NCI-H226 (cell line): ENCODE measurements at regions not wholly inside any gene's neighbourhood (a gene's known extent, or its start where the extent isn't known, plus 50 kb on each side); places are given as distances from the start of the nearest gene placed in this dataset.
"Not testable (repeated sequence)": the region's sequence is repeated elsewhere in the genome, so short reads cannot be mapped to it uniquely, and the experiment has no call there.

Experiments
- DNase-seq: peaks from one replicate; pipeline ENCODE4 v3.0.0-alpha.2; 2015

DNA sequence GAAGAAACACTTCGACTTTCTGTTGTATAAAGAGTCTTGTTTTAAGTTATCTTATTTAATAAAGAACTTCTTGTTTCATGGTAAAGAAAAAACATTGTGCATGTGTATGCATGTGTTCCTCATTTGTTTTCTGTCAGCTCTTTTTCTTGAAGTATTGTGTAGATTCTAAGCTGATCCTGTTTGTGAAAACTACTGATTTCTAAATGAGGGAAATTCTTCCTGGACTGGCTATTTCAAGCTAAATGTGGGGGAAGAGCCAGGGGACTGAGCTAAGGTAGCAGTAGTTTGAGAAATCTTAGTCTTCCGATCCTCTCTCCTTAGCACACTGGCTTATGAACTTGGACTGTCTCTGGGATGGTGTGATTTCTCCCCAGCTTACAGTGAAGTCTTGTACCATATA lies 56.4 kb upstream of the RBMS1 start:
- DNase-seq = no peak

DNA sequence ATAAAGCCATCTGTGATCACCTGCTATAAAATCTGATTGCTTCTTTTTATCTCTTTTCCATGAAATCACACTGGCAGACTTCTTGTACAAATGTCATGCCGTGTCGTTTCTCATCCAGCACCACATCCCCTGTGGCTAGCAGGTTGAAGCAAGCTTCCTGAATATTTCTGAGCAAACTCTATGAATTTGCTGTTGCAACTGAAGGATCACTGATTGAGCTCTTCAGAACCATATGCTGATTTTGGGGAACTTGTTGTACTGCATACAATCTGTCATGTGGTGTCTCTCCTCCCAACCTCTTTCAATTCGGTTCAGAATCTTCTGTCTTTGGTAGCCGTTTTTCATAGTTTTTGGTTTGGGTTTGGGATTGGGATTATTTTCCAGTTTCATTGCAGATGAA lies 57.7 kb upstream of the RBMS1 start:
- DNase-seq = no peak

DNA sequence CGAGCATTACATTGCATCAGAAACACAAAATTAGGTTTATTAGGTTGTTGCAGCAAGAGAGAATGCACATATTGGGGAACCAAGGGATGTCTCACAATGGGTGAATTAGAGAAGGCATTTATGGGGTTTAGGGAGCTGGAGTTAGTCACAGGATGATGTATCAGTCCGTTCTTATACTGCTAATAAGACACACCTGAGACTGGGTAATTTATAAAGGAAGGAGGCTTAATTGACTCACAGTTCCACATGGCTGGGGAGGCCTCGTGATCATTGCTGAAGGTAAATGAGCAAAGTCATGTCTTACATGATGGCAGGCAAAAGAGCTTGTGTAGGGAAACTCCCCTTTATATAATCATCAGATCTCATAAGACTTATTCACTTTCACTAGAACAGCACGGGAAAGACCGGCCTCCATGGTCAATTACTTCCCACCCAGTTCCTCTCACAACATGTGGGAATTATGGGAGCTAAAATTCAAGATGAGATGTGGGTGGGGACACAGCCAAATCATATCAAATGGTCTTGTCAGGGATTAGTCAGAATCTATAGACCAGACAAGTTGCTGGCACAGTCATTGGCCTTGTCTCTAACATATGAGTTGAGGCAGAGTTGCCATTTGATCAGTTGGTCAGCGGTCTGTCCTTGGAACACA lies 61.9 kb upstream of the RBMS1 start:
- no peak for DNase-seq

DNA sequence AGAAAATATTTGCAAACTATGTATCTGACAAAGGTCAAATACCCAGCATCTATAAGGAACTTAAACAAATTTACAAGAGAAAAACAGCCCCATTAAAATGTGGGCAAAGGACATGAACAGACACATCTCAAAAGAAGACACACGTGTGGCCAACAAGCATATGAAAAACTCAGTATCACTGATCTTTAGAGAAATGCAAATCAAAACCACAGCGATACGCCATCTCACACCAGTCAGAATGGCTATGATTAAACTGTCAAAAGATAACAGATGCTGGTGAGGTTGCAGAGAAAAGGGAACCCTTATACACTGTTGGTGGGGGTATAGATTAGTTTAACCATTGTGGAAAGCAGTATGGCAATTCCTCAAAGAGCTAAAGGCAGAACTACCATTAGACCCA lies 64.3 kb upstream of the RBMS1 start:
- no peak for DNase-seq

GRCh38 chr2:160558531-160558930 lies 64.9 kb upstream of the RBMS1 start:
- DNase-seq = no peak

DNA sequence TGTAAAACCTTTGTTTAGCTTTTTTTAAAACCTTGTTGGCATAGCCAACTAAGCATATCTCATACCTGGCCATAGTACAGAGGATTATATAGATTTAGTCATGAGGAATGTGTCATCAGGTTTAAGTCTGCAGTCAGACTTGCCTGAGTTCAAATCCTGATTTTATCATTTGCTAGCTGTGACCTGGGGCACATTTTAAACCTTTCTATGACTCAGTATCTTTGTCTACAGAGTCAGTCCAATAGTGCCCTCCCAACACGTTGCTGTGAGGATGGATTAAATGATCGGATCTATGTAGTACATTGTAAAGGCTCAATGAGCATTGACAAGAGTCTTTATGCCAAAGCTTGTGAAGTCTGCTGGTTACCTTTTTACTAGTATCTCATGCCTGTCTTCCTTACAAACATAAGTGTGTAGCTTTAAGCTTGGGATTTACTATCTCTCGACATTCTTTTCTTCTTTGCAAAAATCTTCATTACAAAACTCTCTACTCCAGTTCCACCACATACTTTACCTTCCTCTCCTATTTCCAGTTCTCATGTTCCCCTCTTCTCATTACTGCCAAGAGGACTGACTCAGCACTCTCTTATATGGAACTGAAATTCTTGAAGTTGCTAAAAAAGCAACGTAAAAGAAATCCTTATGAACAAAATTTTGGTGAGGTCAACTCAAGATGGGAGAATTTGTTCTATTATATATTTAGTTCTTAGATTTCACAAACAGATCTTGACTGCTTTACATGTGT lies 68.1 kb upstream of the RBMS1 start:
- DNase-seq = peak; percentile 60

- DNase-seq = no peak
Measured at GRCh38 chr2:160562730-160563129, 69.1 kb upstream of the RBMS1 start.

GRCh38 chr2:160564591-160564990 lies 71.0 kb upstream of the RBMS1 start:
- DNase-seq = no peak

DNA sequence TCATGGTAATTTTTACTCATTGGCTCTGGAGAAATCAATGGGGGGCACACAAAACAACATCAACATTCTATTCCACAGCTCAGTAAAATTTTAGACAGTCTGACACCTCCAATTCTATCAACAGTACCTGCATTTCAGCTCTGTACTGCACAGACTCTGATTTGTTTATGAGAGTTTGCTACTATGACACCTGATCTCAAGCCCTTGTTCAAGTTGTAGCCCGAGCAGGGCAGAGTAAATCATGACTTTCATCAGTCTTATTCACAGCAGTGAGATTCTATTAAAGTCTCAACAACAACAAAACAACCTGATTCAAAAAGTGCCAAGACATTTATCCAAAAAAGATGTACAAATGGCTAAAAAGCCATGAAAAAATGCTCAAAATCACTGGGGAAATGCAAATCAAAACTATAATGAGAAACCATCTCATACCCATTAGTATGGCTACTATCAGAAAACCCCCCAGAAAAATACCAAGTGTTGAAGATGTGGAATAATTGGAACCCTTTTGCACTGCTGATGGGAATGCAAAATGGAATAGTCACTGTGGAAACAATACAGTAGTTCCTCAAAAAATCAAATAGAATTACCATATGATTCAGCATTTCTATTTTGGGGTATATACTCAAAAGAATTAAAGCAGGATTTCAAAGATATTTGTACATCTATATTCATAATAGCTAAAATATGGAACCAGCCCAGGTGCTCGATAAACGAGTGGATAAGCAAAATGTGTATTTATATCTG lies 71.7 kb upstream of the RBMS1 start:
- DNase-seq = no peak

- DNase-seq = peak; percentile 12
Measured at GRCh38 chr2:160566717-160567116, 73.1 kb upstream of the RBMS1 start.

- no peak for DNase-seq
Measured at GRCh38 chr2:160568856-160569255, 75.2 kb upstream of the RBMS1 start.

DNA sequence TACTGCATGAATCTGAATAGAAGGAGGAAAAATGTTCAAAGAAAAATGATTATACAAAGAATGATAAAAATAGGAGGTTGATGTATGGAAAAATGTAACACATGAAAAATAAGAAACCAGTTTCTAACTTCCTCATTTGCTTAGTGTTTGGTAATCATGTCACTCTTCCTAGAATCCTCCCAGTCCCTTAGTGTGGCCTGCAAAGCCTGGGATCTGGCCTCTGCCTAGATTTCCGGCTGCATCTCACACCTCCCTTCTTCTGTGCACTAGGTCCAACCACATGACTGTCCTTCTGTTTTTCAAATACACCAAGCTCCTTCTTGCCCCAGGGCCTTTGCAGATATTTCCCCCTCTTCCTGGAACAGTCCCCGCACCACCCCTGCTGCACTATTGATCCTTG lies 76.8 kb upstream of the RBMS1 start:
- DNase-seq = no peak

GRCh38 chr2:160574468-160575140 lies 81.0 kb upstream of the RBMS1 start:
- peak; percentile 97 for DNase-seq

DNA sequence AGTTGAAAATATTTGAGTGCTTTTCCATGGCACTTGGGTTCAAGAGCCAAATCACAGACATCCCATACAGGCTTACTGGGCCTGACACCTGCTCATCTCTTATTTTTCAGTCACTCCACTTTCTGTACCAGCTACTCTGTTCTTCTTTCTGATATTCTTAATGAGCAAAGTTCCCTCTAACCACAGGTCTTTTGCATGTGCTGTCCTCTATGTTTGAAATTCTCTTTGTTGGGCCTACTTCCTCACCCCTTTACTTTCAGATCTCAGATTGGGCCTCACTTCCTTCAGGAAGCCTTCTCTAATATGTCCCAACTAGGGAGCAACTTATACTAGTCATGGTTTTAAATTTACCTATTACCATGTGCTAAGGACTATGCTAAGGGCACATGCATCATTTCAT lies 81.8 kb upstream of the RBMS1 start:
- DNase-seq = no peak

DNA sequence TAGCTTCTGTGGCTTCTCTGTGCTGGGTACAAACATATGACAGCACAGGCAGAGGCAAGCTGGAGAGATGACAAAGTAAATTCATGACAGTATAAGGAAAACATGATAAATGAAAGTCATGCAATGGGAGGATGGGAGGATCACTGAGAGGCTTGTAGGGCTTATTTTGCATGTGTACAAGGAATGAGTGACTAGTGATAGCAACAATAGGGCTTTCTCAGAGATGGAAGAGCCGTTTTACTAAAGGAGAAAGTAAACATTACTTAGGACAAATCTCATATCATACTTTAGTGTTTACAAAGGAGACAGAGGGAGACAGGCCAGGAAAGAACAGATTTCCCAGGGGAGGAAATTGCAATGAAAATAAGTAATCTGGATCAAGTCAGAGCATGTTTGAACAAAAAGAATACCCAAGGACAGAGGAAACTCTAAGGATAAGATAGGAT lies 82.5 kb upstream of the RBMS1 start:
- DNase-seq = peak; percentile 2

GRCh38 chr2:160577081-160577480 lies 83.5 kb upstream of the RBMS1 start:
- DNase-seq = not testable (repeated sequence)

- DNase-seq = peak; percentile 12
Measured at GRCh38 chr2:160581035-160581434, 87.4 kb upstream of the RBMS1 start.

DNA sequence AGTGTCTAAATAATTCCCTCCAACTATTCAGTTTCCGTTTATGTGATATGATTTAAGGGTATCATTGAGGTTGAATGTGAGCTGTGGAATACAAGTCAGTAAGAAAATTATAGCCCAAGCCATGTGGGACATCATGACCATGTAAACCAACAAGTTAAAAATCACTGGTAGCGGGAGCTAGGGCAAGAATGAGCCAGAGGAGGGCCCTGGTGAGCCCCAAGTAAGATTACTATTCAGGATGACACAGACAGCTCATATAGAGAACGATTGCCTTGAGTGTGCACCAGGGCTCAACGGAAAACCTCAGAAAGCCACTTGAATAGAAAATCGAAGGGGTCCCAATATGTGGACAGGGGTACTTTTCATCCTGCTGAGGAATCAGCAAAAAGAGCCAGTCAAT lies 87.8 kb upstream of the RBMS1 start:
- DNase-seq = peak; percentile 3

- no peak for DNase-seq
Measured at GRCh38 chr2:160582081-160582480, 88.5 kb upstream of the RBMS1 start.

- peak; percentile 74 for DNase-seq
Measured at GRCh38 chr2:160582490-160583145, 89.0 kb upstream of the RBMS1 start.

DNA sequence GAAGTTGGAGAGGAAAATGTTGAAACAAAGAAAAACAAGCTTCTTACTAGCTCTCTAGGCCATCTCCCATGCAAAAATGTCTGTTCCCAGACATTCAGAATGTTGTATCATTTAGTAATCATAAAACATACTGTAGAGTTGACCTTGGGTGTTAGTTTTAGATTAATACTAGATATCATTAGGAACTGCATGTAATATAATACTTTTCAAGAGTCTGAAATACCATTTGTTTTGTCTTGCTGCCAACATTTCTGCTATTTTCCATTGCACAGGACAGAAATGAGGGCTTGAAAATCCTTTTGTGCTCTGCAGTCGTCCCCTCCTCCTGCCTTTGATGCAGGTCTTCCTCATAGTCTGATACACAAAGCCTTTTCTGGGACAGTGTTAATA lies 89.5 kb upstream of the RBMS1 start:
- no peak for DNase-seq

DNA sequence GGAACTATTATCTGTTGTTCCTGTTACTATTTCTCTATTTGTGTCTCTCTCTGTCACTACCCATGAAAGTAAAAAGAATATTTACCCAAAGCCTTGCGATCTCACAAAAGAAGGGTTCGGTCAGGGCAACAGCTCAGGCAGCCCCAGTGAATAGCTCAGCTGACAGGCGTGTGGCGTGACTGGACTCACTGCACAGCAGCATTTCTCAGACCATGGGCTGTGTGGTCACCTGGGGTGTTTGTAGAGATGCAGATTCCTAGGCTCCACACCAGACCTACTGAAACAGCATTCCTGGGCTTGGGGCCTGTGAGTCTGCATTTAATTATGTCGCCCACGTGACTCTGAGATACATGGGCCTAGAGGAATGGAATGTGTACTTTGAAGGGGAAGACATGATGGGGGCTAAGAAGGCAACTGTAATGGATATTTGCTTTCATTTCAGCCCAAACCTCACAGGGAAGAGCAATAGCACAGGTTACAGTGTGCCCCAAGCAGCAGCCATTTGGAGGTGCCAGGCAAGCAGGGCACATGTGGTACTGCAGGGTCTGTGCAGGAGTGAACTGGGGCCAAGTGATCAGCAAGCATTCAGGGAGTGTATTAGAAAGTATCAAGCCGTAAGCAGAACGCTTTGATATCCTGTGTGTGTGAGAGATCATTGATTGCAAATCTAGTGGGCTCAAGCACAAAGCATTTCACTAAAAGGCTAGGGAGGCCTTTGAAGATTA lies 90.4 kb upstream of the RBMS1 start:
- no peak for DNase-seq
